Hepatocyte (in vitro differentiated cells): ENCODE measurements at regions not wholly inside any gene's neighbourhood (a gene's known extent, or its start where the extent isn't known, plus 50 kb on each side); places are given as distances from the start of the nearest gene placed in this dataset.
"Not testable (repeated sequence)": the region's sequence is repeated elsewhere in the genome, so short reads cannot be mapped to it uniquely, and the experiment has no call there.

Experiments
- EZH2 ChIP-seq: fragments of 200-600 bp; sonication (generic); IDR thresholded peaks from 2 replicates; pipeline ENCODE4 v1.6.1; 2016; ENCODE audit warnings: antibody characterized with exemption, mild to moderate bottlenecking, borderline replicate concordance
- EZH2phosphoT487 ChIP-seq: fragments of 200-600 bp; sonication (generic); IDR thresholded peaks from one replicate; pipeline ENCODE4 v1.6.1; 2018; ENCODE audit warnings: antibody characterized with exemption, mild to moderate bottlenecking, low read depth, moderate library complexity; ENCODE audit not compliant: unreplicated experiment, severe bottlenecking
- TF ChIP-seq, protein P1 (sequence below): fragments of 200-600 bp; sonication (generic); IDR thresholded peaks from 2 replicates; pipeline ENCODE4 v1.5.1; 2016; ENCODE audit warnings: antibody characterized with exemption, mild to moderate bottlenecking; ENCODE audit not compliant: poor library complexity

GRCh38 chr6:85212794-85213193 is 237.1 kb upstream of the NT5E start:
- TF ChIP-seq EZH2phosphoT487, EZH2: not testable (repeated sequence)
- TF ChIP-seq, protein P1, sequence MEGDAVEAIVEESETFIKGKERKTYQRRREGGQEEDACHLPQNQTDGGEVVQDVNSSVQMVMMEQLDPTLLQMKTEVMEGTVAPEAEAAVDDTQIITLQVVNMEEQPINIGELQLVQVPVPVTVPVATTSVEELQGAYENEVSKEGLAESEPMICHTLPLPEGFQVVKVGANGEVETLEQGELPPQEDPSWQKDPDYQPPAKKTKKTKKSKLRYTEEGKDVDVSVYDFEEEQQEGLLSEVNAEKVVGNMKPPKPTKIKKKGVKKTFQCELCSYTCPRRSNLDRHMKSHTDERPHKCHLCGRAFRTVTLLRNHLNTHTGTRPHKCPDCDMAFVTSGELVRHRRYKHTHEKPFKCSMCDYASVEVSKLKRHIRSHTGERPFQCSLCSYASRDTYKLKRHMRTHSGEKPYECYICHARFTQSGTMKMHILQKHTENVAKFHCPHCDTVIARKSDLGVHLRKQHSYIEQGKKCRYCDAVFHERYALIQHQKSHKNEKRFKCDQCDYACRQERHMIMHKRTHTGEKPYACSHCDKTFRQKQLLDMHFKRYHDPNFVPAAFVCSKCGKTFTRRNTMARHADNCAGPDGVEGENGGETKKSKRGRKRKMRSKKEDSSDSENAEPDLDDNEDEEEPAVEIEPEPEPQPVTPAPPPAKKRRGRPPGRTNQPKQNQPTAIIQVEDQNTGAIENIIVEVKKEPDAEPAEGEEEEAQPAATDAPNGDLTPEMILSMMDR, result not testable (repeated sequence)
